ENCODE measurements at regions not wholly inside any gene's neighbourhood (a gene's known extent, or its start where the extent isn't known, plus 50 kb on each side); places are given as distances from the start of the nearest gene placed in this dataset.

DNA sequence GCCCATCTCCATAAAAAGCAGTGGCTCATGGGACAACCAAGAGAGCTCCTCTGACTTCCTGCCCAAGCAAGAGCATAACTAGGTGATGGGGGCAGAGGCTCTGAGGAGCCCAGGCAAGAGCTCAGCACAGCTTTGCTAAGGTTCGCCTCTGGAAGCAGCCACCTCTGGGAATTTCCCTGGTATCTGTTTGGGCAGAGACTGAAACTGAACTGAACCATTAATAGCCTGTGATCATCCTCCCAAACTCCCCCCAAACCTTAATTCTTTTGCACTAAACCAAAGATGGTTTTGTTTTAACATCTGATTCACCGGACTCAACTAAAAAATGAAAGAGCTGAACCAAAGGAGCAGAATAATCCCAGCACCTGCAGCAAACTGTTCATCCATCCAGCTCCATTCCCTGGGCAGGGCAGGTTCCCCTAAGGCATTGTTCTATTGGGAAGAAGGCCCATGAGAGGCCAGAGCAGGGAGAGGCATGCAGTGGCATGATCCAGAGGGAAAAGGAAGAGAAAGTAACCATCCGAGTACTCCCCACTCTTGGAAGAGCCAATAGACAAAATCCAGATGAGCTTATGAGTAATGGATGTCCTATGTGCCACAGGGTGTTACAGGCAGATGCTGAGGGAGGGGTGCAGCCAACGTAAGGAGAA, 77.8 kb upstream of the KAZN start:
- TF ChIP-seq, protein P1, sequence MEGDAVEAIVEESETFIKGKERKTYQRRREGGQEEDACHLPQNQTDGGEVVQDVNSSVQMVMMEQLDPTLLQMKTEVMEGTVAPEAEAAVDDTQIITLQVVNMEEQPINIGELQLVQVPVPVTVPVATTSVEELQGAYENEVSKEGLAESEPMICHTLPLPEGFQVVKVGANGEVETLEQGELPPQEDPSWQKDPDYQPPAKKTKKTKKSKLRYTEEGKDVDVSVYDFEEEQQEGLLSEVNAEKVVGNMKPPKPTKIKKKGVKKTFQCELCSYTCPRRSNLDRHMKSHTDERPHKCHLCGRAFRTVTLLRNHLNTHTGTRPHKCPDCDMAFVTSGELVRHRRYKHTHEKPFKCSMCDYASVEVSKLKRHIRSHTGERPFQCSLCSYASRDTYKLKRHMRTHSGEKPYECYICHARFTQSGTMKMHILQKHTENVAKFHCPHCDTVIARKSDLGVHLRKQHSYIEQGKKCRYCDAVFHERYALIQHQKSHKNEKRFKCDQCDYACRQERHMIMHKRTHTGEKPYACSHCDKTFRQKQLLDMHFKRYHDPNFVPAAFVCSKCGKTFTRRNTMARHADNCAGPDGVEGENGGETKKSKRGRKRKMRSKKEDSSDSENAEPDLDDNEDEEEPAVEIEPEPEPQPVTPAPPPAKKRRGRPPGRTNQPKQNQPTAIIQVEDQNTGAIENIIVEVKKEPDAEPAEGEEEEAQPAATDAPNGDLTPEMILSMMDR (IDR thresholded peaks at IDR 0.05) = no peak
- H3K9me3 ChIP-seq = no peaks in the 10 kb centered on the region
- intact Hi-C loops (cut with DNase I, micrococcal nuclease) = no loop called here
- DNase-seq (no peak), ATAC-seq (no peak)
- no peaks in the 10 kb centered on the region for H3K4me1 ChIP-seq (ENCODE audit: low read depth)
- no peak overlapping the region for H3K4me3 ChIP-seq
- no peaks in the 10 kb centered on the region for H3K36me3 ChIP-seq (ENCODE audit: low read depth)

DNA sequence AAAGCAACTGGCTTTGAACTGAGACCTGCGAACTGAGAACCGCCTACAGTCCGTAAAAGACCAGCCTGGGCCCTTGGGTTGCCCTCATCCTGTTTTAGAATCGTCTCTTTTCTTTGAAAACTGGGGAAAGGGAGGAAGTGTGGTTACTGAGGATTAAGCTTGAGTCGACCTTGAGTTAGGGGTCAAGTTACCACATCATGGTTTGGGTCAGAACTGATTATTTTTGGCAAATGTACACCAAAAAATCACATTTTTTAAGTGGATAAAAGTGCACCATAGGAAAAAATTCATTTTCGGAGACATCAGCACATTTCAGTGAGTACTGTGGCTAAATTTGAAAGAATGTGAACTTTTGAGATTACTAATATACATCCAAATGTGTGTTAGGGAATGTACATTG, 76.9 kb upstream of the KAZN start:
- no peak for ATAC-seq
- TF ChIP-seq, protein P1 (IDR thresholded peaks at IDR 0.05) = no peak

DNA sequence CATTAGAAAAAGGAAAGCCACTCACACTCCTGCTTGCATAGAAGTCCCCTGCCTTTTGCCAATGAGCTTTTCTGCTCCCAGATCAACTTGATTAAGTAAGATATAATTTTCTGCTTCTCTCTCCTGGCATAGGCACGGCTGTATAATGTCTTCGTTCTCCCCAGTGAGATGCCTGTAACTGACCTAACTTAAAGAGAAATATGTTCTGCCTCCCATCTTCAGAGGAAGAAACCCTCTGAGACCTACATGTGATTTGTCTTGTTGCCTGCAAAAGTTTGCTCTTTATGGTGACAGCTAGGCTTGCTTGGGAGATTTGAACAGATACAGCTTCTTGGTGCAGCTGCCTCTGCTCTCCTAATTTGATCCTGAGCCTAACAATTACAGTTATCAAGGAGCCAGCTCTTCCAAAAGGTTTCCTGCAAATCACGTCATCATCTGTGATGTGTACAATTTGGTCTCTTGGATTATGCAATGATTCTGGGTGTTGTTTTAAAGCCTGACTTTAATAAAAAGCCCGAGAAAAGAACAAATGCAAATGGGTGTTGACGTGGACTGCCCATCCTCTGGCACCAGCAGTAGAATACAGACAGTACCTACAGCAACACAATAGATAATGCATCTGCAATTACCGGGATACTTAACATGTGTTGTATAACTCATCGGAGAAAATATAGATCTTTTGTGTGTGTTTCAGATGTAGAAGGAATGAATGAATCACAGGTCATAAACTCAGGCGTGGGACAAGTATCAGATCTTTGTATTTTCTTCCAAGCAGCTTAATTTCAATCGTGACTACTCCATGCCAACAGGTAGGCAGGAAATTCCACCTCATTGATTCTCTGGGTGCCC, 76.2 kb upstream of the KAZN start:
- intact Hi-C loops (cut with DNase I, micrococcal nuclease) = no loop called here
- ATAC-seq (peak; percentile 41), DNase-seq (no peak)

More for the DNA sequence above, 76.9 kb upstream of the KAZN start:
- Histone ChIP-seq H3K36me3 (ENCODE audit: low read depth) (no peaks in the 10 kb centered on the region), H3K4me3 (no peak overlapping the region), H3K4me1 (ENCODE audit: low read depth) (no peaks in the 10 kb centered on the region), H3K9me3 (no peaks in the 10 kb centered on the region)
- intact Hi-C loops (cut with DNase I, micrococcal nuclease) = no loop called here
- no peak for DNase-seq

DNA sequence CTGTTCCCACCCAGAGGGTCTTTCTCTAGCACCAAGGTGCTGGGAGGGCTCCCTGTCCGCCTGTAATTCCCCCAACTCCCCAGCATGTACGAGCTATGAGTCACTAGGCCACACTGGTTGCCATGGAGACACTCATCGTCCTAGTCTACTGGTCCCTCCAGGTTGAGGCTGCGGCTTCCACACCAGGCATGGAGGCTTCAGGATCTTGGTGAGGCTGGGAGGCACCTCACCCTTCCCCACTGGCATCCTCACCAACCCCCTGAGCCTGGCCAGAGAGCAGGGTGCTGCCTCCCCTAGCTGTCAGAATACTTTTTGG, 75.6 kb upstream of the KAZN start:
- intact Hi-C loops (cut with DNase I, micrococcal nuclease) = no loop called here
- TF ChIP-seq, protein P1 (IDR thresholded peaks at IDR 0.05) = no peak
- peak in 1 of 3 donors; percentile 14 for DNase-seq
- Histone ChIP-seq H3K36me3 (ENCODE audit: low read depth) (no peaks in the 10 kb centered on the region), H3K4me1 (ENCODE audit: low read depth) (no peaks in the 10 kb centered on the region), H3K9me3 (no peaks in the 10 kb centered on the region), H3K4me3 (no peak overlapping the region)
- ATAC-seq = peak; percentile 54

More for the DNA sequence above, 76.2 kb upstream of the KAZN start:
- no peaks in the 10 kb centered on the region for H3K9me3 ChIP-seq
- H3K36me3 ChIP-seq (ENCODE audit: low read depth) = no peaks in the 10 kb centered on the region
- H3K4me3 ChIP-seq = no peak overlapping the region
- H3K4me1 ChIP-seq (ENCODE audit: low read depth) = no peaks in the 10 kb centered on the region
- TF ChIP-seq, protein P1 (IDR thresholded peaks at IDR 0.05) = no peak

DNA sequence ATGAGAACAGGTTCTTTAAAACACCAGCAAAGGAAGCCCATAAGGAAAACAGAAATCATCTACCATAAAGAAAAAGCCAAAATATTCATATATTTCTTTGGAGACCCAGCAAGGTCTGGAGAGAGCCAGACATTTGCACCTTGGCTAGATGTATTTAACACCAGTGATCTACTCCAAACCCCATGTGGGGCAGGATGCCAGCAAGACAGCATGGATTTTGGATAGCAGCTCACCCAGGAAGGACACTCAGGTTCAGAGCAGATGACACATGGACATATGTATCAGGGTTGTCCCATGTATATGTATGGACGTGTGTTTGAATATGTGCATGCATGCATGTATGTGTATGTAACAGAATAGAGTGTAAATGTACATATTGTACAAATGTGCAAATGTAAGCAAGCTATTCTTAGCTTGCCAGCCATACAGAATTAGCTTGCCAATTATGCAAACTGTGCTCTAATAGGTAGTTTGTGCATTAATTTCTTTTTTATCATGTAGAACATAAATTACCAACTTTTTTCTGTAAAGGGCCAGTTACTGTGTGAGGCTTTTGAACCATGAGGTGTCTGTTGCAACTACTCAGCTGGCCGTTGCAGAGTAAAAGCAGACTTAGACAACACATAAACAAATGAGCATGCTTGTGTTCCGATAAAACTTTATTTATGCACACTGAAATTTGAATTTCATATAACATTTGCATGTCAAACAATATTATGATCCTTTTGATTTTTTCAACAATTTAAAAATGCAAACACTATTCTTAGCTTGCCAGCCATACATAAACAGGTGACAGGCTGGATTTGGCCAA, 73.5 kb upstream of the KAZN start:
- H3K36me3 ChIP-seq (ENCODE audit: low read depth) = no peaks in the 10 kb centered on the region
- no peaks in the 10 kb centered on the region for H3K9me3 ChIP-seq
- DNase-seq = no peak
- no peak overlapping the region for H3K4me3 ChIP-seq
- H3K4me1 ChIP-seq (ENCODE audit: low read depth) = no peaks in the 10 kb centered on the region
- TF ChIP-seq, protein P1 (IDR thresholded peaks at IDR 0.05) = no peak
- intact Hi-C loops (cut with DNase I, micrococcal nuclease) = no loop called here
- no peak for ATAC-seq

Data from mucosa of descending colon (tissue), 3 donors.